Stimulated activated naive CD4-positive, alpha-beta T cell (primary cell): ENCODE measurements at regions not wholly inside any gene's neighbourhood (a gene's known extent, or its start where the extent isn't known, plus 50 kb on each side); places are given as distances from the start of the nearest gene placed in this dataset.

Experiments used
- DNase-seq, 6 experiments: peaks; one replicate each; lab custom pipeline; 2025; lab: John Stamatoyannopoulos, UW

GRCh38 chr13:50682002-50682401 is 161.5 kb downstream of the DLEU7 start:
- no peak for DNase-seq

- no peak for DNase-seq
Measured at GRCh38 chr13:50682966-50683365, 160.5 kb downstream of the DLEU7 start.

- DNase-seq, result no peak
Measured at GRCh38 chr13:50684366-50684765, 159.1 kb downstream of the DLEU7 start.

DNA sequence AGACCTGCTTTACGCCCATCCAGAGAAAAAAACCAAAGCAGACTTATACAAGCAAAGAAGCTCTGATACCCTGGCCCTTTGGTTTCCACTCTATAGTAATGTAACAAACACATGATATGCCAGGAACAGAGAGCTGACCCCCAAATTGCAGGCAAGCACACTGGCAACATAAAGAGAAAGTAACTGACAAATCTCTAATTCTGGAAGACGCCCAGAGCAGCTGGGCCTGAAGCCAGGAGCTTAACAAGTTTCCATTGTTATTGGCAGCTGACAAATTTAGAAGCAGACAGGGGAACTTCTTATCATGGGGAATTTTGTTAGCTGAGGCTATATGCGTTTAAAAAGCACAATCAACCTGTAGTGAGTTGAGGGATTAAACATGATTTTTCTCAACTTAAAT is 158.0 kb downstream of the DLEU7 start:
- DNase-seq, result no peak

- no peak for DNase-seq
Measured at GRCh38 chr13:50685956-50686355, 157.5 kb downstream of the DLEU7 start.

GRCh38 chr13:50686551-50686950 is 156.9 kb downstream of the DLEU7 start:
- no peak for DNase-seq

DNA sequence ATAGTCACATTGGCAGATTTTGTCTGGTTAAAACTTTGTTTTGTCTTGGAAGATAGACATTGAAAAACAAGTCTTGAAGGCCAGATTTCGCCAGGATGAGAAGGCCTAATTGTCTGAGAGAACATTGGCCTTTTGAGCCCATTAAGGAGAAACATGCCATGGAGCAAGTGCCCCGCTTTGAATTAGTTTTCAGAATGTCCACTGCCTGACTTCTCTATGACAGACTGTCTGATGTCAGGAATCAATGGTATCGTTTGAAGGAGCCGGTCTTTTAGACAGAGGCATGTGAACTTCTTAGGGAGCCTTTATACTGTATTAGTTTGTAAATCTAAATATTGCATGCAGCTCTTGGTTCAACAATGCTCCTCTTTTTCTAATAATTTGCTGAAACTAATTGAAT is 155.9 kb downstream of the DLEU7 start:
- no peak for DNase-seq

- DNase-seq, result no peak
Measured at GRCh38 chr13:50690006-50690405, 153.5 kb downstream of the DLEU7 start.

DNA sequence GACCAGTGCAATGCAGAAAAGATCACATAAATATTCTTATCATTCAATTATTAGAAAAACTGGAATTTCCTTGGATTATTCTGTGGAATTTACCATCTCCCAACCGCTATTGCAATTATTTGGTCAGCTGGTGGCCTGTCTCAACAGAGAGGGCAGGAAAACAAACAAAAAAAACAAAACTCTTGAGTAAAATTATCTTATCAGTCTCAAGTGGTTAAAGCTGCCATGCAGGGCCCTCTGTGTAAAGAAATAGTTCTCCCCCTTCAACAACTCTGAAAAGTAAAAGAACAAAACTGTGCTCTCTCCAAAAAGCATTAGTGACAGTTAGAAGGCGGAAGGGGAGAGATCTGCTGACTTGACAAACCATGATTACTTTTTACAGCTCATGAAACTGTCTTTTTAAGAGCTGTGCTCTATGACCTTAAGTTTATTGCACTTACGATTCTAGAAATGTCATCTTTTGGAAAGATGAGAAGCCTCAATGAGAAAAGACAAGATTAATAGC is 152.3 kb downstream of the DLEU7 start:
- no peak for DNase-seq

GRCh38 chr13:50691681-50692263 is 151.7 kb downstream of the DLEU7 start:
- no peak for DNase-seq

GRCh38 chr13:50692396-50692915 is 151.0 kb downstream of the DLEU7 start:
- DNase-seq, result no peak

- DNase-seq, result no peak
Measured at GRCh38 chr13:50693727-50694126, 149.8 kb downstream of the DLEU7 start.

- DNase-seq, result no peak
Measured at GRCh38 chr13:50697746-50698539, 145.5 kb downstream of the DLEU7 start.

- no peak for DNase-seq
Measured at GRCh38 chr13:50699874-50700663, 143.4 kb downstream of the DLEU7 start.

GRCh38 chr13:50700664-50701305 is 142.7 kb downstream of the DLEU7 start:
- DNase-seq, result no peak

GRCh38 chr13:50701469-50701868 is 142.0 kb downstream of the DLEU7 start:
- no peak for DNase-seq

- no peak for DNase-seq
Measured at GRCh38 chr13:50706505-50706904, 137.0 kb downstream of the DLEU7 start.

DNA sequence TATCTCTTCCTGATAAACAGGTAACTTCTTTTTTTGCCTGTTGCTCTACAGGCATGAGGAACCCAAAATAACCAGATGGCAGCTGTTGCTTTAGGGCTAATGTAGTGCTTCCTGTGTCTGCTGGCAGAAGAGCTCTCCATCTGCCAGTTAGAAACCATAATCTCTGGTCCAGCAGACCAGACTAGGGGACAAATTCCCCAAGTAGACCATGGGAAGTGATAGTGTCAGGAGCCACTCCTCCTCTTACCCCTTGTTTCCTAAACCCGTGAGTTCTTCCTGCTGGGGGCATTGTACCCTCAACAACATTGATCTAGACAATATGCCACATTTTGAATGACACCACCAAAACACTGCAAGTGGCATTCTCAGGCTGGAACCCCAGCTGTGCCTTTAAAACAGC is 135.9 kb downstream of the DLEU7 start:
- DNase-seq, result no peak

- no peak for DNase-seq
Measured at GRCh38 chr13:50708461-50708860, 135.0 kb downstream of the DLEU7 start.

DNA sequence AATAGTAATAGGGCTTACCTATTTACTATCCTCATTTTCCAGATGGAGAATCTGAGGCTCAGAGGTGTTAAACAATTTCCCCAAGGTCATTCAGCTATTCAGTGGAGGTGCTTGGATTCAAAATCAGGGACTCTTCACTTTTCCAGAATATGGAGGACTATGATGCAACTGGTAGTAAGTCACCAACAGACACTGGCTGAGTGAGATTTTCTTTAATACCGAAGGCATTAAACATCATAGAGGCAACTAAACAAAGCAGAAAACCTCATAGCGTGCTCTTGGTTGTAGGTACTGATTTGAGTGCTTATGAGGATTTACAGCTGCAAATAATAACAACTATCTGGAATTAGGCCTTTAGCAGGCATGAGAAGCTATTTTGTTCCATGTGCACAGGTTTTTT is 134.4 kb downstream of the DLEU7 start:
- DNase-seq, result no peak

GRCh38 chr13:50711131-50711815 is 132.2 kb downstream of the DLEU7 start:
- DNase-seq, result no peak
